Activated CD4-positive, alpha-beta T cell treated with anti-CD3 and anti-CD28 coated beads, Interleukin-2, amount 50 U/mL, for 48 hours (primary cell): ENCODE measurements at regions not wholly inside any gene's neighbourhood (a gene's known extent, or its start where the extent isn't known, plus 50 kb on each side); places are given as distances from the start of the nearest gene placed in this dataset.
"Not testable (repeated sequence)": the region's sequence is repeated elsewhere in the genome, so short reads cannot be mapped to it uniquely, and the experiment has no call there.

Source experiments
- DNase-seq, 2 experiments: peaks; one replicate each; pipeline ENCODE4 v3.0.0-alpha.2; 2020

- no peak for DNase-seq
These were observed 183.1 kb downstream of the C1D start for GRCh38 chr2:67879586-67880290.

- no peak for DNase-seq
These were observed 182.5 kb downstream of the C1D start for GRCh38 chr2:67880291-67880761.

DNA sequence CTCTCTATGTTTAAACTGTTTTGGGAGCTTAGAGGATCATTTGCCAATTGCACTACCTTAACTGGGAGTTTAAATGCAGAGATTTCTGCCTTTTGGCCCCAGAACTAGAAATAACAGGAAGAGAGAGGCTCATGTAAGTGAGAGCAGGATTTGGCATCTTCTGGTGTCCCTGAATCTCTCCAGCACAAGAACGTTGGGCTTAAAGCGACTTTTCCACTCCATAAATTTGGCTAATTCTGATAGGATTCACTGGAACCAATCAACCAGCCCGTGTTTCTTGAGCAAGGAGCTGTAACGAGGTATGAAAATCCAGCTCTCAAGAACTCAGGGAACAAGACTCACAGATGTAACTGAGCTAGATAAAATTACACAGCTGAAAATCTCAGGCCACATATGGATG, 181.0 kb downstream of the C1D start:
- no peak for DNase-seq

- DNase-seq, result no peak
These were observed 179.3 kb downstream of the C1D start for GRCh38 chr2:67883316-67884087.

DNA sequence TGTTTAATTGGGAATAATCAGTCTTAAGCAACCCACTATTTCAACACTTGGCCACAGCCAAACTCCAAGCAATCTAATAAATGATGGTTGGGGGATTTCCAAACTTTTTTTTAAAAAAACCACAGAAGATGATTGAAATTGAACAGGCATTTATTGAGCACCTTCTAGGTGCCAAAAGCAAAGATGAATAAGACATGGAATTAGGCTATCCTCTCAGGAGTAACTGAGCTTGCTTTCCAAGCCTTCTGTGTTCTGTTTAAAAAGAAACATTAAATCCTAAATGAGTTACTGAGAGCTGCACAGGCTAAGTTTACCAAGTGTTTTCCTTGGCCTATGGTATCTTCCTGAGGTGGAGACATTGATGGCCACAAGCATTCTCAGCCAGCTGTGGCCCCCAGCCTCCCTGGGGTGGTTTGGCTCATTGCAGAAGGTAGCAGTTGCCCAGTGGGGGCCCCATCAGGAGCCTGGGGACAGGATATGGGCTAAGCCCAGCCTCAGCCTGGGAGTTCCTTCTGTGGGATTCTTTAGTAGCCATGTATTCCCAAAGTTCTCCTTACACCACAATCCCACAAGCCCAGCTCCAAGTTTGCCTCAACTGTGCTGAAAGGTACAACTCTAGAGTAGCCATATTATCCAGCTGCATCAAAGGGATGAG, 174.3 kb downstream of the C1D start:
- DNase-seq, result no peak

- DNase-seq, result no peak
These were observed 173.7 kb downstream of the C1D start for GRCh38 chr2:67889056-67889455.

- no peak for DNase-seq
These were observed 171.2 kb downstream of the C1D start for GRCh38 chr2:67891642-67892041.

GRCh38 chr2:67892339-67892846, 170.4 kb downstream of the C1D start:
- no peak for DNase-seq

GRCh38 chr2:67895227-67895941, 167.4 kb downstream of the C1D start:
- no peak for DNase-seq

- no peak for DNase-seq
These were observed 166.7 kb downstream of the C1D start for GRCh38 chr2:67896076-67896475.

- DNase-seq, result no peak
These were observed 166.3 kb downstream of the C1D start for GRCh38 chr2:67896476-67896875.

DNA sequence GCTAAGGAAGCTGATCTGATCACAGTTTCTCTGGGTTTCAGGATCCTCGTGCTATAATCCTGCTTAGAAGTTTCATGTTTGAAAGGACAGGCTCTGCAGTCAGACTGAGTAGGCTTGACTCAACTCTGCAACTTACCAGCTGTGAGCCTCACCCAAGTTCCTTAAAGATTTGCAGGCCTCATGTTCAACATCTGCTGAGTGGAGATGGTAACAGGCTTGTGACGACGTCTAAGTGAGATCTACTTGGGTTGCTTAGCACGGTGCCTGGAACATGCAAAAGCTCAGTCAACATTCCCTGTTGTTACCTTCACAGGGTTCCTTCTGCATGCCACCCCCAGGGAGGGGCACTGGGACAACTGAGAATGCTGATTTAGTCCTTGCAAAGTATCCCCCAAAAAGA, 164.2 kb downstream of the C1D start:
- DNase-seq, result no peak

DNA sequence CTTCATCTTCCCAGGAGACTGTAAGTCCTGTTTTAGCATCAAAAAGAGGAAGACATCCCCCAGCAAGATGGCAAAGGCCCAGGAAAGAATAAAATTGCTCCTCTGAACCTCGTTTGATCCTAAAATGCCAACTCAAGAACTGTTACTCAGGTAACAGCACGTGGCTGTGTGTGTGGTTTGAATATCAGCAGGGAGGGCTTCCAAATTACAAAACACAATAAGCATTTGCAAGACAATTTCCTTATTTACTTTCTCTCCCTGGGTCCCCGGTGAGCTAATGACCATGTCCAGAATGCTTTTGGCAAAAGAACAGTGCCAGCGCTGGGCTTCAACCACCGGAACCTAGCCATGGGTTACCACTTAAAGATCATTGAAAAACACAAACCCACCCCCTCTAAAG, 163.6 kb downstream of the C1D start:
- no peak for DNase-seq

GRCh38 chr2:67900826-67901225, 162.0 kb downstream of the C1D start:
- no peak for DNase-seq

DNA sequence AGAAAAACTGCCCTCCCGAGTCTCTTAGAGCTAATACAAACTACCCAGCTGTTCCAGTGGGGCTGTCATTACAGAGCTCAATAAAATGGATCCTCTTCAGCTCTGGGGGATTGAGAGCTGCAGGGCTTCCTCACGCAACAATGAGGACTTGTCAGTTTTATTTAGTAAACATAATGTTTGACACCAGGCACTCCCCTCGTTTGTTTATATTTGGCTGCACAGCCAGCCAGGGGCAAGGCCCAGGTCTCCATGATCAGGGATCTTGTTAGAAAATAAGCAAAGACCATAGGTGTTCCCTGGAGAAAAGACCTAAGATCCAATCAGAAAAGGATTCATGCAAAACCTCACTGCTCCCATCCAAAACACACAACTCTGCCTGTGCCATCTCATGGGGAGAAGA, 158.2 kb downstream of the C1D start:
- no peak for DNase-seq

- DNase-seq, result no peak
These were observed 157.8 kb downstream of the C1D start for GRCh38 chr2:67904966-67905365.

- DNase-seq, result not testable (repeated sequence)
These were observed 156.3 kb downstream of the C1D start for GRCh38 chr2:67906547-67906946.

DNA sequence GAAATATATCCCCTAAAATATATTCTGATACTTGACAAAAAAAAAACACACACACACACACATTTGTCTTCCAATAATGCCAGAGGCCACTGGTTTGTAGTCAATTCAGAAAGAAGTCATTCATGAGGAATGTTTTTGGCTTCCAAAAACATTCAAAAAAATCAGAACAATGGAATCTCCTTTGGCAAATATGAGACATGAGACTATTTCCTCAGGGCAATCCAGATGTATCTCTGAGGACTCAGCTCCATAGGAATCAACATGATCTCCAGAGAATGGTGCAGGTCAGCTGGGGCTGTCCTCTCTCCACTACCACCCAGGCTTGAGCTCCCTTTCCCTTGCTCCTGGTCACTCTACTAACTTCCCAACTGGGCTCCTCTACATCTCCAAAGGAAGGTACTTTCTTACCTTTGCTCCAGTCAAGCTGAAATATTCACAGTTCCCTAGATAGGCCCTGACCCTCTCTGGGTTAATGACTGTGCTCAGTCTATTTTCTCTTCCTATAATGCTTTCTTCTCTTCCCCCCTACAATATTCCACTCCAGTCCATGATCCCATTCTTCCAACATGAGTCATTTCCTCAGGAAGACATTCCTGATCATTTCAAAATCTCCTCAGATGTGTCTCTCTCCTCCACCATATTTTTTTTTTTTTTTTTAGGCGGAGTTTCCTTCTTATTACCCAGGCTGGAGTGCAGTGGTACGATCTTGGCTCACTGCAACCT, 145.3 kb downstream of the C1D start:
- DNase-seq, result no peak

GRCh38 chr2:67918471-67918870, 144.3 kb downstream of the C1D start:
- DNase-seq, result no peak

- DNase-seq, result no peak
These were observed 143.3 kb downstream of the C1D start for GRCh38 chr2:67919490-67919889.

DNA sequence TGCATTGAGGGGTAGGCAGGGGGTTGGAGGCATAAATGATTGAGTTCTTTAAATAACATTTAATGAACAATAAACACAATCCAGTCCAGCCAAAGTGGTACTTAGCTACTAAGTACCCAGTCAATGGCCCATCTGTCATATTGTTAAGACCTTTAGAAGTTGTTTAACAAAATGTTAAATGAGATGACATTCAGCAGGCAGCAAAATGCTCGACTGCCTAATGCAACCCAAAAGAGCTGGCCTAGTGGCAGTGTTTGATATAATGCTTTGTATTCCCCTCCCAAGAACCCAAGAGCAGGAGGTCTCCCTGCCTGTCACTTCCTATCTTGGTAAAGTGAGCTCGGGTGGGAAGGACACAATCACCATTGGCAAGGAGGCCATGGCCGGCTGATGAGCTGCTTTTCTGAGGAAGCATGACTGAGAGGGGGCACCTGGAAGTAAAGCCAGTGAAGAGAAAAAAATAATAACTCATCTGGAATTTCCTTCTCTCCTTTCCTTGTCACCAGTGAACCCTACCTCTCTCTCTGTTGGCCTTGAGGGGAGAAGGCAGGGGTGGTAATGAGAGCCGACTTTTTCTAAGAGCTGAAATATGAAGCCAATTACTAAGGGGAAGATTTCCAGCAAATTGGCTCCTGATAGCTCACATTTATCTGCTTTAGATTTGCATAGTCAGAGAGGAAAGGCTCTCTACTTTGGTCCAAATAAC, 140.6 kb downstream of the C1D start:
- no peak for DNase-seq

DNA sequence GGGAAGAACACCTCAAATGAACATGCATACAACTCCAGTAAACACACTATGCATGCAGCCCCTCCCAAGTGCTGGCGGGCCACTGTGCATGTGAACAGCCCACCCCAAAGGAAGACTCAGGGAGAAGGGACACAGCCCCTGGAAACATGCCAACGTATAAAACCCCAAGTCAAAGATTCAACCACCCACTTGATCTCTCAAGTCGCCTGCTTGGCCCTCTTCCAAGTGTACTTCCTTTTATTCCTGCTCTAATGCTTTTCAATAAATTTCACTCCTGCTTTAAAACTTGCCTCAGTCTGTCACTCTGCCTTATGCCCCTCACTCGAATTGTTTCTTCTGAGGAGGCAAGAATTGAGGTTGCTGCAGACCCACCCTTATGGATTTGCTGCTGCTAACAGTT, 139.1 kb downstream of the C1D start:
- DNase-seq, result no peak
